Chondrocyte (in vitro differentiated cells): ENCODE measurements at regions not wholly inside any gene's neighbourhood (a gene's known extent, or its start where the extent isn't known, plus 50 kb on each side); places are given as distances from the start of the nearest gene placed in this dataset.

ENCODE experiments used
- DNase-seq: peaks from one replicate; pipeline ENCODE4 v3.0.0; 2021; ENCODE audit warnings: mixed read lengths, low spot score
- H3K27ac Mint-ChIP-seq: one replicate; pipeline ENCODE4 v1.8.0; 2021; ENCODE audit warnings: mild to moderate bottlenecking, moderate library complexity, mixed read lengths; ENCODE audit not compliant: unreplicated experiment
- H3K27me3 Mint-ChIP-seq: 2 replicates; pipeline ENCODE4 v1.8.0; 2021; ENCODE audit warnings: low read depth, mixed read lengths
- H3K36me3 Mint-ChIP-seq: 2 replicates; pipeline ENCODE4 v1.8.0; 2021; ENCODE audit warnings: low read depth, mixed read lengths
- H3K4me1 Mint-ChIP-seq: 2 replicates; pipeline ENCODE4 v1.8.0; 2021; ENCODE audit warnings: low read depth, mild to moderate bottlenecking, mixed read lengths
- H3K4me3 Mint-ChIP-seq: one replicate; pipeline ENCODE4 v1.8.0; 2021; ENCODE audit warnings: mild to moderate bottlenecking, moderate library complexity, mixed read lengths; ENCODE audit not compliant: unreplicated experiment
- H3K9me3 Mint-ChIP-seq: 2 replicates; pipeline ENCODE4 v1.8.0; 2021; ENCODE audit warnings: low read depth, mixed read lengths
- CTCF ChIP-seq: fragments of 200-600 bp; sonication (generic); IDR thresholded peaks from 2 replicates; pipeline ENCODE4 v1.5.0; 2021; ENCODE audit warnings: antibody characterized with exemption, mild to moderate bottlenecking, moderate library complexity

GRCh38 chr1:25140073-25140797 is 92.1 kb downstream of the SYF2 start:
- Mint-ChIP-seq H3K4me1 (peaks cover 5% of the 10 kb centered on the region), H3K27me3 (peaks cover 22% of the 10 kb centered on the region), H3K4me3 (no peak overlapping the region), H3K27ac (no peak overlapping the region), H3K9me3 (no peaks in the 10 kb centered on the region), H3K36me3 (no peaks in the 10 kb centered on the region)
- no peak for DNase-seq
- TF ChIP-seq CTCF: no peak

GRCh38 chr1:25137521-25138395 is 94.5 kb downstream of the SYF2 start:
- Mint-ChIP-seq H3K9me3 (peaks cover 3% of the 10 kb centered on the region), H3K36me3 (no peaks in the 10 kb centered on the region), H3K27ac (no peak overlapping the region), H3K4me3 (no peak overlapping the region), H3K4me1 (peaks cover 5% of the 10 kb centered on the region), H3K27me3 (peaks cover 26% of the 10 kb centered on the region)
- DNase-seq: no peak
- no peak for TF ChIP-seq CTCF

GRCh38 chr1:25137106-25137505 is 95.2 kb downstream of the SYF2 start:
- Mint-ChIP-seq H3K27ac (no peak overlapping the region), H3K36me3 (no peaks in the 10 kb centered on the region), H3K27me3 (peaks cover 28% of the 10 kb centered on the region), H3K9me3 (peaks cover 3% of the 10 kb centered on the region), H3K4me1 (peaks cover 5% of the 10 kb centered on the region), H3K4me3 (no peak overlapping the region)
- no peak for TF ChIP-seq CTCF
- DNase-seq: no peak

GRCh38 chr1:25135909-25136308 is 96.4 kb downstream of the SYF2 start:
- H3K27me3 Mint-ChIP-seq: peaks cover 26% of the 10 kb centered on the region
- H3K27ac Mint-ChIP-seq: no peak overlapping the region
- H3K9me3 Mint-ChIP-seq: peaks cover 3% of the 10 kb centered on the region
- no peak for DNase-seq
- no peak for TF ChIP-seq CTCF
- no peaks in the 10 kb centered on the region for H3K36me3 Mint-ChIP-seq
- H3K4me3 Mint-ChIP-seq: no peak overlapping the region
- H3K4me1 Mint-ChIP-seq: peaks cover 5% of the 10 kb centered on the region

GRCh38 chr1:25134801-25135461 is 97.4 kb downstream of the SYF2 start:
- TF ChIP-seq CTCF: no peak
- Mint-ChIP-seq H3K4me3 (no peak overlapping the region), H3K36me3 (no peaks in the 10 kb centered on the region), H3K27me3 (peaks cover 19% of the 10 kb centered on the region), H3K4me1 (peaks cover under 1% of the 10 kb centered on the region), H3K27ac (no peak overlapping the region), H3K9me3 (peaks cover 3% of the 10 kb centered on the region)
- no peak for DNase-seq
